SK-N-SH (cell line): ENCODE measurements at regions not wholly inside any gene's neighbourhood (a gene's known extent, or its start where the extent isn't known, plus 50 kb on each side); places are given as distances from the start of the nearest gene placed in this dataset.

Source experiments
- CTCF ChIA-PET: fragments of 300-600, 350-600 bp; formaldehyde crosslinking; extraction: SDS; loops from one replicate; lab custom pipeline; 2021; lab: Yijun Ruan, JAX
- POLR2A ChIA-PET: fragments of 350-600 bp; sonication (Branson Sonifier 250); formaldehyde crosslinking; extraction: SDS; loops from one replicate; lab custom pipeline; 2020; ENCODE audit warnings: antibody characterized with exemption, inconsistent platforms; lab: Yijun Ruan, JAX
- DNase-seq: peaks from one replicate; pipeline ENCODE4 v3.0.0; 2012
- H2AFZ ChIP-seq: fragments of 200-600 bp; sonication (generic); 2 replicates; pipeline ENCODE4 v1.8.1; 2016; ENCODE audit warnings: antibody characterized with exemption, mild to moderate bottlenecking, low read depth
- H3F3A ChIP-seq: fragments of 200-600 bp; sonication (generic); replicated peaks from 2 replicates; pipeline ENCODE3; 2016; ENCODE audit warnings: antibody characterized with exemption, mild to moderate bottlenecking; ENCODE audit not compliant: insufficient read depth
- H3K27ac ChIP-seq, 2 experiments: fragments of 200-500 bp in 1 of 2; fragments of 200-600 bp in 1 of 2; sonication (Bioruptor generic) in 1 of 2; sonication (generic), shearing (Covaris generic) in 1 of 2; 2 replicates each; pipeline versions ENCODE4 v1.5.1 to v1.6.1; 2014 to 2016; ENCODE audit warnings: low read depth in 2 of 2, inconsistent platforms in 1 of 2, low read length in 1 of 2, mild to moderate bottlenecking in 1 of 2, mixed read lengths in 1 of 2
- H3K27me3 ChIP-seq: fragments of 200-600 bp; sonication (generic), shearing (Covaris generic); 2 replicates; pipeline ENCODE4 v1.6.1; 2016; ENCODE audit warnings: mixed run types; ENCODE audit not compliant: insufficient read depth
- H3K36me3 ChIP-seq, 2 experiments: fragments of 200-500 bp in 1 of 2; fragments of 200-600 bp in 1 of 2; sonication (Bioruptor generic) in 1 of 2; sonication (generic) in 1 of 2; replicated peaks in 1 of 2; 2 replicates each; pipeline versions ENCODE3 to v1.5.1; 2014 to 2016; ENCODE audit warnings: low read length in 1 of 2, mild to moderate bottlenecking in 1 of 2; ENCODE audit not compliant: insufficient read depth in 2 of 2, control insufficient read depth in 1 of 2
- H3K4me1 ChIP-seq, 2 experiments: fragments of 200-500 bp in 1 of 2; fragments of 200-600 bp in 1 of 2; sonication (Bioruptor generic) in 1 of 2; sonication (generic), shearing (Covaris generic) in 1 of 2; 2 replicates each; pipeline versions ENCODE4 v1.5.1 to v1.6.1; 2014 to 2016; ENCODE audit warnings: low read depth in 1 of 2, low read length in 1 of 2, mixed run types in 1 of 2; ENCODE audit not compliant: insufficient read depth in 2 of 2, control insufficient read depth in 1 of 2
- H3K4me2 ChIP-seq: fragments of 200-600 bp; sonication (generic), shearing (Covaris generic); 2 replicates; pipeline ENCODE4 v1.6.1; 2017; ENCODE audit warnings: mixed run types
- H3K4me3 ChIP-seq, 2 experiments: fragments of 200-500 bp in 1 of 2; fragments of 200-600 bp in 1 of 2; sonication (Bioruptor generic) in 1 of 2; sonication (generic), shearing (Covaris generic) in 1 of 2; 2 replicates each; pipeline versions ENCODE4 v1.5.1 to v1.8.1; 2014 to 2016; ENCODE audit warnings: low read depth in 2 of 2, inconsistent platforms in 1 of 2, low read length in 1 of 2, mild to moderate bottlenecking in 1 of 2, mixed read lengths in 1 of 2, moderate library complexity in 1 of 2
- H3K79me2 ChIP-seq: fragments of 200-600 bp; sonication (generic); 2 replicates; pipeline ENCODE4 v1.8.1; 2017; ENCODE audit warnings: mild to moderate bottlenecking; ENCODE audit not compliant: insufficient read depth
- H3K9ac ChIP-seq: fragments of 200-600 bp; sonication (generic); 2 replicates; pipeline ENCODE4 v1.6.1; 2017; ENCODE audit warnings: mixed run types
- H3K9me2 ChIP-seq: fragments of 200-600 bp; sonication (generic); 2 replicates; pipeline ENCODE4 v1.6.1; 2017; ENCODE audit warnings: mixed run types
- H3K9me3 ChIP-seq: fragments of 200-600 bp; sonication (generic); 2 replicates; pipeline ENCODE4 v1.6.1; 2017; ENCODE audit warnings: mixed run types, mild to moderate bottlenecking, moderate library complexity
- H4K20me1 ChIP-seq: fragments of 200-600 bp; sonication (generic); 2 replicates; pipeline ENCODE4 v1.6.1; 2017; ENCODE audit warnings: mild to moderate bottlenecking, mixed run types; ENCODE audit not compliant: insufficient read depth
- CHD2 ChIP-seq: fragments of 150-350 bp; IDR thresholded peaks from 2 replicates; pipeline ENCODE4 v1.6.1; 2018; ENCODE audit warnings: low read length; ENCODE audit not compliant: partially characterized antibody
- CTCF ChIP-seq: fragments of 200-600 bp; sonication (generic); IDR thresholded peaks from 2 replicates; pipeline ENCODE4 v1.6.1; 2017; ENCODE audit warnings: antibody characterized with exemption, mild to moderate bottlenecking, moderate library complexity
- ELF1 ChIP-seq: IDR thresholded peaks from 2 replicates; pipeline ENCODE4 v1.4.0; 2012
- FOXJ3 ChIP-seq: sonication (generic); formaldehyde crosslinking; IDR thresholded peaks from 2 replicates; pipeline ENCODE4 v1.5.1; 2020; ENCODE audit warnings: mild to moderate bottlenecking, missing genetic modification reagents
- FOXM1 ChIP-seq: IDR thresholded peaks from 2 replicates; pipeline ENCODE4 v1.4.0; 2012; ENCODE audit warnings: low read depth, mild to moderate bottlenecking
- GABPA ChIP-seq: IDR thresholded peaks from 2 replicates; pipeline ENCODE4 v1.4.0; 2012; ENCODE audit warnings: low read depth, mild to moderate bottlenecking
- GATA2 ChIP-seq: sonication (generic); formaldehyde crosslinking; IDR thresholded peaks from 2 replicates; pipeline ENCODE4 v1.5.0; 2020; ENCODE audit warnings: mild to moderate bottlenecking, missing genetic modification reagents
- JUND ChIP-seq: IDR thresholded peaks from 2 replicates; pipeline ENCODE4 v1.4.0; 2012
- NFIC ChIP-seq: IDR thresholded peaks from 2 replicates; pipeline ENCODE4 v1.4.0; 2012; ENCODE audit warnings: borderline replicate concordance
- POLR2AphosphoS5 ChIP-seq: IDR thresholded peaks from 2 replicates; pipeline ENCODE4 v1.6.1; 2012; ENCODE audit warnings: low read depth, low read length
- RAD21 ChIP-seq: IDR thresholded peaks from 2 replicates; pipeline ENCODE4 v1.6.1; 2012; ENCODE audit warnings: mild to moderate bottlenecking, low read length
- RCOR1 ChIP-seq: fragments of 150-350 bp; IDR thresholded peaks from 2 replicates; pipeline ENCODE4 v1.6.1; 2017; ENCODE audit warnings: antibody characterized with exemption, low read length
- WGBS: methylation state at CpG from one replicate; pipeline ENCODE4 v1.1.6; 2017; ENCODE audit warnings: low lambda C conversion rate; 5-methylcytosine and 5-hydroxymethylcytosine counted together
- TF ChIP-seq, protein P1 (sequence below): fragments of 150-350 bp; IDR thresholded peaks from 2 replicates; pipeline ENCODE4 v1.6.1; 2016; ENCODE audit warnings: mild to moderate bottlenecking, low read depth, low read length
- TF ChIP-seq, protein P2 (sequence below): IDR thresholded peaks from 2 replicates; pipeline ENCODE4 v1.6.1; 2012; ENCODE audit warnings: mild to moderate bottlenecking, low read depth, low read length, moderate library complexity
- TF ChIP-seq, protein P3 (sequence below): IDR thresholded peaks from 2 replicates; pipeline ENCODE4 v1.4.0; 2012; ENCODE audit warnings: low read depth

- no peak for TF ChIP-seq RAD21
- no peak for TF ChIP-seq RCOR1
- no peak for TF ChIP-seq ELF1
- no peak for TF ChIP-seq GABPA
- no peak for TF ChIP-seq POLR2AphosphoS5
- TF ChIP-seq GATA2 (CRISPR knock-in tag): no peak
- TF ChIP-seq CHD2: no peak
- TF ChIP-seq, protein P1, sequence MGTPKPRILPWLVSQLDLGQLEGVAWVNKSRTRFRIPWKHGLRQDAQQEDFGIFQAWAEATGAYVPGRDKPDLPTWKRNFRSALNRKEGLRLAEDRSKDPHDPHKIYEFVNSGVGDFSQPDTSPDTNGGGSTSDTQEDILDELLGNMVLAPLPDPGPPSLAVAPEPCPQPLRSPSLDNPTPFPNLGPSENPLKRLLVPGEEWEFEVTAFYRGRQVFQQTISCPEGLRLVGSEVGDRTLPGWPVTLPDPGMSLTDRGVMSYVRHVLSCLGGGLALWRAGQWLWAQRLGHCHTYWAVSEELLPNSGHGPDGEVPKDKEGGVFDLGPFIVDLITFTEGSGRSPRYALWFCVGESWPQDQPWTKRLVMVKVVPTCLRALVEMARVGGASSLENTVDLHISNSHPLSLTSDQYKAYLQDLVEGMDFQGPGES: no peak
Observed at GRCh38 chr5:57396701-57397100, 85.9 kb downstream of the ACTBL2 start (continued).

DNA sequence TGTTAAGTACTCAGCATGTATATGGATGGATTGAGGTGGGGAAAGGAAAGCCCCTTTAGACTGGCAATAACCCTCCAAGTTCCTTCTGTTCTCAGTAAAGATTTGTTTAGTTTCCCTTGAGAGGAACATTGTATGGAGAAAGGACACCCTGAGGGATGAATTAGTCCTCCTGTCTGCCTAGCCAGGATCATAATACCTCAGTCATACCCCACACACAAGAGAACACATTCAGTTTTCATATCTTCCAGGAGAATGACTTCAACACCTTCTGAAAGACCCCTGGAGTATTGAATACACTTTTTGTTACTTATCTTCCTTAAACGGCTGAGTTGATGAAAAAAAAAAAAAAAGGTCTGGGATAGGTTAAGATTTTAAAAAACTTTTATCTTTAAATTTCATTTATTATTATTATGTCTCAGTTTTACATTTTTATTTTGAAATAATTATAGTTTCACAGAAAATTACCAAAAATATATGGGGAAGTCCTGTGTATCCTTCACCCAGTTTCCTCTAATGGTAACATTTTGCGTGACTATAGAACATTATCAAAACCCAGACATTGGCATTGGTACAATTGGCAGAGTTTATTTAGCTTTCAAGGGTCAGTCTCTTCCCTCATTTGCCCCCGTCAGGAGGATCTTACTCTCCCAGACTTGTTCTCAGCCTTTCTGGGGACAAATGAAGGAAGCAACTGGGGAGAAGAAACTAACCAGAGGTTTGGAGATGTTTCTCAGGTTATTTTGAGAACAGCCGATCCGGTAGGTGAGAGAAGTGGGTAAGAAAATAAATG is 88.0 kb downstream of the ACTBL2 start:
- Histone ChIP-seq H4K20me1 (no peaks in the 10 kb centered on the region), H3K27me3 (no peaks in the 10 kb centered on the region), H3K36me3 (no peaks in the 10 kb centered on the region), H3K9me3 (no peaks in the 10 kb centered on the region), H3K27ac (no peak overlapping the region), H3K79me2 (no peaks in the 10 kb centered on the region), H3F3A (no peaks in the 10 kb centered on the region), H3K4me3 (no peak overlapping the region), H3K4me1 (no peaks in the 10 kb centered on the region), H3K9me2 (no peaks in the 10 kb centered on the region), H3K4me2 (no peak overlapping the region), H3K9ac (no peak overlapping the region), H2AFZ (no peak overlapping the region)
- DNase-seq: no peak
- POLR2A ChIA-PET: no interaction called here
- CTCF ChIA-PET: no interaction called here
- TF ChIP-seq NFIC (no peak), JUND (no peak), FOXM1 (no peak), FOXJ3 (CRISPR knock-in tag) (no peak), CTCF (no peak)
- TF ChIP-seq, protein P2, sequence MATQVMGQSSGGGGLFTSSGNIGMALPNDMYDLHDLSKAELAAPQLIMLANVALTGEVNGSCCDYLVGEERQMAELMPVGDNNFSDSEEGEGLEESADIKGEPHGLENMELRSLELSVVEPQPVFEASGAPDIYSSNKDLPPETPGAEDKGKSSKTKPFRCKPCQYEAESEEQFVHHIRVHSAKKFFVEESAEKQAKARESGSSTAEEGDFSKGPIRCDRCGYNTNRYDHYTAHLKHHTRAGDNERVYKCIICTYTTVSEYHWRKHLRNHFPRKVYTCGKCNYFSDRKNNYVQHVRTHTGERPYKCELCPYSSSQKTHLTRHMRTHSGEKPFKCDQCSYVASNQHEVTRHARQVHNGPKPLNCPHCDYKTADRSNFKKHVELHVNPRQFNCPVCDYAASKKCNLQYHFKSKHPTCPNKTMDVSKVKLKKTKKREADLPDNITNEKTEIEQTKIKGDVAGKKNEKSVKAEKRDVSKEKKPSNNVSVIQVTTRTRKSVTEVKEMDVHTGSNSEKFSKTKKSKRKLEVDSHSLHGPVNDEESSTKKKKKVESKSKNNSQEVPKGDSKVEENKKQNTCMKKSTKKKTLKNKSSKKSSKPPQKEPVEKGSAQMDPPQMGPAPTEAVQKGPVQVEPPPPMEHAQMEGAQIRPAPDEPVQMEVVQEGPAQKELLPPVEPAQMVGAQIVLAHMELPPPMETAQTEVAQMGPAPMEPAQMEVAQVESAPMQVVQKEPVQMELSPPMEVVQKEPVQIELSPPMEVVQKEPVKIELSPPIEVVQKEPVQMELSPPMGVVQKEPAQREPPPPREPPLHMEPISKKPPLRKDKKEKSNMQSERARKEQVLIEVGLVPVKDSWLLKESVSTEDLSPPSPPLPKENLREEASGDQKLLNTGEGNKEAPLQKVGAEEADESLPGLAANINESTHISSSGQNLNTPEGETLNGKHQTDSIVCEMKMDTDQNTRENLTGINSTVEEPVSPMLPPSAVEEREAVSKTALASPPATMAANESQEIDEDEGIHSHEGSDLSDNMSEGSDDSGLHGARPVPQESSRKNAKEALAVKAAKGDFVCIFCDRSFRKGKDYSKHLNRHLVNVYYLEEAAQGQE: no peak
- TF ChIP-seq, protein P3, sequence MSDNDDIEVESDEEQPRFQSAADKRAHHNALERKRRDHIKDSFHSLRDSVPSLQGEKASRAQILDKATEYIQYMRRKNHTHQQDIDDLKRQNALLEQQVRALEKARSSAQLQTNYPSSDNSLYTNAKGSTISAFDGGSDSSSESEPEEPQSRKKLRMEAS: no peak
- TF ChIP-seq, protein P1: no peak
- WGBS: 93% methylated on average over 5 of the region's 5 CpGs
